ES-I3 (cell line): ENCODE measurements at regions not wholly inside any gene's neighbourhood (a gene's known extent, or its start where the extent isn't known, plus 50 kb on each side); places are given as distances from the start of the nearest gene placed in this dataset.

Experiments used
- H3K36me3 ChIP-seq: 2 replicates; pipeline ENCODE4 v1.6.1; 2013; ENCODE audit warnings: mild to moderate bottlenecking, low read length, control low read depth, moderate library complexity; ENCODE audit not compliant: insufficient read depth
- H3K4me1 ChIP-seq: 2 replicates; pipeline ENCODE4 v1.6.1; 2013; ENCODE audit warnings: mild to moderate bottlenecking, control low read depth, low read length; ENCODE audit not compliant: insufficient read depth
- H3K9ac ChIP-seq: 2 replicates; pipeline ENCODE4 v1.6.1; 2013; ENCODE audit warnings: low read depth, mild to moderate bottlenecking, low read length, moderate library complexity
- H3K9me3 ChIP-seq: 2 replicates; pipeline ENCODE4 v1.6.1; 2013; ENCODE audit warnings: mild to moderate bottlenecking, low read length, moderate library complexity; ENCODE audit not compliant: control insufficient read depth, insufficient read depth

- Histone ChIP-seq H3K4me1 (peaks cover 11% of the 10 kb centered on the region; the same call in 1 of the 2 replicates), H3K9ac (no peak overlapping the region; the same call in 1 of the 2 replicates)
Observed at GRCh38 chr15:98580572-98580971, 67.8 kb upstream of the IGF1R start.

DNA sequence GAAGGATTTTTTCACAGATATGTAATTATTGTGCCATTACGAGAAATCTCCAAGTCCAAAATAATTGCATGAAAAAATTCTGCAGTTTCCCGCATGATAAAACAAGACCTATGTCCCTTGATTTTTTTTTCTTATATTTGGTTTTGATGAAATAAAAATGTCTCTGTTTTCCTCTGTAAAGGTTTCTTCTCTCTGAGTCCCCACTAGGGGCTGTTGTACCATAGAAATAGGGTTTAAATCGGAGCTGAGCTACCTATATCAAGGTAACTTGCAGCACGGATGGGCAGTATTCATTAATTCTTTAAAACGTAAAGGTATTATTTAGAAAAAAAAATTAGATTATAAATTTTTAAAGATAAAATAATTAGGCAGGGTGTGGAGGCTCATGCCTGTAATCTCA is 66.6 kb upstream of the IGF1R start:
- Histone ChIP-seq H3K4me1 (peaks cover 9% of the 10 kb centered on the region; the same call in 1 of the 2 replicates), H3K9me3 (no peaks in the 10 kb centered on the region), H3K9ac (no peak overlapping the region), H3K36me3 (no peaks in the 10 kb centered on the region)

More at GRCh38 chr15:98580572-98580971, 67.8 kb upstream of the IGF1R start:
- Histone ChIP-seq H3K36me3 (no peaks in the 10 kb centered on the region), H3K9me3 (no peaks in the 10 kb centered on the region)

DNA sequence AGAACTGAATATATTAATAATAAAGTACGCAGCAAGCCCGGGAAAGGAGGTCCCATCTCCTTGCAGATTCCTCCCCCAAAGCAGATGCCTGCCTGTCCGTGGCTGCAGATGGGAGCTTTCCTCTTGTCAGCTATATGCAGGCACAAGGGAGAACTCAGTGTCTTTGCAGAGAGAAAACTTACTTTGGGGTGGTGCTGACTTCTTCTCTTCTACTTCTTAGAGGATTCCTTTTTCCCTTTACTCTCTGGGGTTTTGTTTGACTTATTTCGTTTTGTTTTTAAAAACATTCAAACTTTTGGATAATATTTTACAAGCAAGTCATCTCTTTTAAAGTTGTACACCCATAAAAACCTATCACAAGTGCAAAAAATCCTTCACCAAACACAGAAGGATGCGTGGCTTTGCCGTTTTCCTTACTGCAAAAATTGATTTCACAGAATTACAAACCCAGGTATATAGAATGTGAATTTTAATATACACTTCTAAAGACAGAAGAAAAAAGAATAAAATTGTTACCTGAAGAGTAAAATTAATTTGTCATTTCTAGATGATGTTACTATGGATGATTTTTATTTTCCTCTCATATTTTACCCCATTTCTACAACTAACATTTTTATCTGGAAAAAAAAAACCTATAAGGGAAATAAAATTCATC is 65.3 kb upstream of the IGF1R start:
- H3K9me3 ChIP-seq, result no peaks in the 10 kb centered on the region
- no peak overlapping the region for H3K9ac ChIP-seq
- peaks cover 9% of the 10 kb centered on the region; the same call in 1 of the 2 replicates for H3K4me1 ChIP-seq

DNA sequence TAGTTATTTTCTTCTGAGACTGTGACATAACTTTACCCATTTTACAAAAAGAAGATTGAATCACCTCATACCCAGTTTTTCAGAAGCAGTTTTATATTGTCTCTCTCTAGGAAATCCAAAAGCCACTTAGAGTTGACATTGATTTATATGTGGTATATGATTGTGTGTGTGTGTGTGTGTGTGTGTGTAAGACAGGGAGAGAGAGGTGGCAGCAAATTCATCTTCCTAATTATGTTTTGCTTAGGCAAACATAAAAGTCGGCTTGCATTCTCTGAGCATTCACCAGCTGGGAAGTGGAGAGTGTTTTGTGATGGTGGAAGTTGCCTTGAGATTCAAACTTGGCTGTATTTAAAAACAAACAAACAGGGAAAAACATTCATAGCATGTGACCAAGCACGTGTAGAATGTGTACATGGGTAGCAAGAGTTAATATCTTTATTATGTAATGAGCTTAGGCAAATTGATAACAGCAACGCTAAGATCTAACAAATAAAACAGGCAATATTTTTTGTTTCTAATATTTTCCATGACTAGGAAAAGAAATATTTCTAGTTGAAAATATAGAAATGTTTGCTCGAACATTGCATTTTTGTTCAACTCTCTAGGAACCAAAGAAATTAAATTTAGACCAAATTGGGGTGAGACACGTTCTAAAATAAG is 64.4 kb upstream of the IGF1R start:
- no peak overlapping the region for H3K9ac ChIP-seq
- H3K36me3 ChIP-seq, result no peaks in the 10 kb centered on the region
- H3K4me1 ChIP-seq, result peaks cover 9% of the 10 kb centered on the region; the same call in 1 of the 2 replicates
- H3K9me3 ChIP-seq, result no peaks in the 10 kb centered on the region

More for the DNA sequence above, 65.3 kb upstream of the IGF1R start:
- H3K36me3 ChIP-seq, result no peaks in the 10 kb centered on the region

- no peak overlapping the region for H3K9ac ChIP-seq
- H3K36me3 ChIP-seq, result no peaks in the 10 kb centered on the region
- H3K9me3 ChIP-seq, result no peaks in the 10 kb centered on the region
- 0 out of 2 replicates have a peak, but pooled peaks cover 3% of the 10 kb centered on the region for H3K4me1 ChIP-seq
Observed at GRCh38 chr15:98586066-98586465, 62.3 kb upstream of the IGF1R start.

DNA sequence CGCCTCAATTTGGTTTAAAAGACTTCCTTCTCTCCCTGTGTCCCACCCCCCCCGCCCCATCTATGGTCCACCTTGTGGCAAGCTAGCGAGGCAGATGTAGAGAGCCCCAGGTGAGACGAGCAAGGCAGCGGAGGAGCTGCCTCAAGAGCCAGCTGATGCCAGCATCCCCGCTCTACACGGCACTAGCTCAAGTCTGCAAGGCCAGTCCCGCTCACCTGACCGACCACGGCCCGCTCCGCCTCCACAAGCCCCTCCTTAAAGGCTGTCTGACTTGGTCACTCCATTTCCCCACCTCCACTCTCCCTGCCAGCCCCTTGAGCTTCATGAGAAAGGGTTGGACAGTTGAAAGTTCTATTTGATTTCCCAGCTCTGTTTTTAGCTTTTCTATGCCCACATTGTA is 56.2 kb upstream of the IGF1R start:
- H3K9me3 ChIP-seq, result no peaks in the 10 kb centered on the region
- no peaks in the 10 kb centered on the region for H3K4me1 ChIP-seq
- H3K36me3 ChIP-seq, result no peaks in the 10 kb centered on the region
- H3K9ac ChIP-seq, result no peak overlapping the region

DNA sequence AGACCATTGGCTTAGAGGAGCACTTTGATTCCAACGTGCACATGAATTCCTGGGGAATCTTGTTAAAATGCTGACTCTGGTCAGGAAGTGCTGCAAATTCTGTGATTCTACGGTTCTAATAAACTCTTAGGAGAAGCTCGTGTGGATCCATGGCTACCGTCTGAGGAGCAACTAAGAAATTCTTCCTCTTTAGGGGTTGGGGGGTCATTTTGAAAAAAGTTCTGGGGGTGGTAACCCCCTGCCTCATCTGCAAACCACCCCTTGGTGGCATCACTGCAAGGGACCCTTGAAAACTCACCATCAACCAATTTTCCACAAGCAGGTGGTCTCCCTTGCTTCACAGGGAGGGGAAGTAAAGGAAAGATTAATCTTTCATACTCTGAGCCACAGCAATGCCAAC is 52.2 kb upstream of the IGF1R start:
- Histone ChIP-seq H3K36me3 (no peaks in the 10 kb centered on the region), H3K9ac (no peak overlapping the region), H3K4me1 (peaks cover 19% of the 10 kb centered on the region), H3K9me3 (no peaks in the 10 kb centered on the region)

- H3K9ac ChIP-seq, result no peak overlapping the region
- H3K9me3 ChIP-seq, result no peaks in the 10 kb centered on the region
- no peaks in the 10 kb centered on the region for H3K36me3 ChIP-seq
- peaks cover 19% of the 10 kb centered on the region for H3K4me1 ChIP-seq
Observed at GRCh38 chr15:98596885-98597392, 51.4 kb upstream of the IGF1R start.

DNA sequence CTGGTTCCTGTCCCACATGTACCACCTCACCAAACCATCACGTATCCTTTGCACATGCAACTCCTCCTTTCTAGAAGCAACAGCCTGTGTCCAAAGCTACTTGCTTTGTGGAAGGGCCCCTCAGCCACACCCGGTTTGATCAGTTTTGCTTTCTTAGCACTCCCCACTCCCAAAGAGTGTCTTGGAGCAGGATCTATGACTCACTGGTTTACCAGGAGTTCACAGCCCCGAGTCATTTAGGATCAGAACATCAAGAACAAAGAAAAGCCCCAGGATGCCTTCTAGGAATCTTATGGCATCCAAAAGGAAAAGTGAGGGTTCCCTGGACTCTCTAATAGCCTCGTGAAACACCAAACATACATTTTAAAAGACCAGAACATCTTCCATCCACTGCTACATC is 50.7 kb upstream of the IGF1R start:
- H3K4me1 ChIP-seq, result peaks cover 19% of the 10 kb centered on the region

More for the DNA sequence above, 50.7 kb upstream of the IGF1R start:
- Histone ChIP-seq H3K9ac (no peak overlapping the region), H3K9me3 (no peaks in the 10 kb centered on the region), H3K36me3 (no peaks in the 10 kb centered on the region)
